MG63 (cell line): ENCODE measurements at regions not wholly inside any gene's neighbourhood (a gene's known extent, or its start where the extent isn't known, plus 50 kb on each side); places are given as distances from the start of the nearest gene placed in this dataset.

Experiments
- DNase-seq: peaks from one replicate; pipeline ENCODE4 v3.0.0-alpha.2; 2020
- H3K27me3 ChIP-seq: fragments of 250-450 bp; sonication (Bioruptor Pico); 2 replicates; pipeline ENCODE4 v1.5.1; 2020; ENCODE audit warnings: mild to moderate bottlenecking, moderate library complexity
- H3K36me3 ChIP-seq: fragments of 250-450 bp; sonication (Bioruptor Pico); 2 replicates; pipeline ENCODE4 v1.5.1; 2020; ENCODE audit warnings: mild to moderate bottlenecking, moderate library complexity
- H3K4me3 ChIP-seq: fragments of 250-450 bp; sonication (Bioruptor Pico); 2 replicates; pipeline ENCODE4 v1.5.1; 2020; ENCODE audit warnings: mild to moderate bottlenecking, moderate library complexity
- H3K9me3 ChIP-seq: fragments of 250-450 bp; sonication (Bioruptor Pico); 2 replicates; pipeline ENCODE4 v1.5.1; 2020; ENCODE audit warnings: mild to moderate bottlenecking, moderate library complexity

GRCh38 chr17:14664511-14664910 is 363.6 kb downstream of the HS3ST3B1 start:
- Histone ChIP-seq H3K9me3 (no peaks in the 10 kb centered on the region), H3K36me3 (no peaks in the 10 kb centered on the region), H3K27me3 (no peaks in the 10 kb centered on the region), H3K4me3 (no peak overlapping the region)
- no peak for DNase-seq

DNA sequence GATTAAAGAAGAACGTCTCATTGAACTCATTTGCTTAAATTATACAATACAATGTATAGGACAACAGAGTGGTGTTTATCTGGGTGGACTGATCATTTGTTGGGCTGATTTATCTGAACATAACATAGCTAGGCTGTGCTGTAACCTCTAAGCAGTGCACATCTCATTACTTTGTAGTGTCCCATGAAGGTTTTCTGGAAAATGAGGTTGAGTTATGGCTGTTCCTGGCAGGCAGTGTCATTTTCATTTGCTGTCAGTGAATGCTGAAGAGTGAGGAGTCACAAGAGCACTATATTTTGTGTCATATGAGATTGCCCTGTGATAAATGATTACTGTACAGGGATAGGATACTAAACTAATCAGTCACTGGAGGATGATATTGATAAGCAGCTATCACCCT is 340.2 kb downstream of the HS3ST3B1 start:
- Histone ChIP-seq H3K9me3 (no peaks in the 10 kb centered on the region), H3K36me3 (no peaks in the 10 kb centered on the region), H3K27me3 (no peaks in the 10 kb centered on the region), H3K4me3 (no peak overlapping the region)
- no peak for DNase-seq

GRCh38 chr17:14637260-14637659 is 336.4 kb downstream of the HS3ST3B1 start:
- H3K27me3 ChIP-seq, result no peaks in the 10 kb centered on the region
- no peaks in the 10 kb centered on the region for H3K36me3 ChIP-seq
- DNase-seq, result no peak
- H3K9me3 ChIP-seq, result no peaks in the 10 kb centered on the region
- H3K4me3 ChIP-seq, result no peak overlapping the region

GRCh38 chr17:14630621-14631020 is 329.7 kb downstream of the HS3ST3B1 start:
- Histone ChIP-seq H3K9me3 (no peaks in the 10 kb centered on the region), H3K27me3 (no peaks in the 10 kb centered on the region), H3K4me3 (no peak overlapping the region), H3K36me3 (no peaks in the 10 kb centered on the region)
- no peak for DNase-seq

GRCh38 chr17:14630046-14630445 is 329.2 kb downstream of the HS3ST3B1 start:
- Histone ChIP-seq H3K9me3 (no peaks in the 10 kb centered on the region), H3K4me3 (no peak overlapping the region), H3K36me3 (no peaks in the 10 kb centered on the region), H3K27me3 (no peaks in the 10 kb centered on the region)
- no peak for DNase-seq

DNA sequence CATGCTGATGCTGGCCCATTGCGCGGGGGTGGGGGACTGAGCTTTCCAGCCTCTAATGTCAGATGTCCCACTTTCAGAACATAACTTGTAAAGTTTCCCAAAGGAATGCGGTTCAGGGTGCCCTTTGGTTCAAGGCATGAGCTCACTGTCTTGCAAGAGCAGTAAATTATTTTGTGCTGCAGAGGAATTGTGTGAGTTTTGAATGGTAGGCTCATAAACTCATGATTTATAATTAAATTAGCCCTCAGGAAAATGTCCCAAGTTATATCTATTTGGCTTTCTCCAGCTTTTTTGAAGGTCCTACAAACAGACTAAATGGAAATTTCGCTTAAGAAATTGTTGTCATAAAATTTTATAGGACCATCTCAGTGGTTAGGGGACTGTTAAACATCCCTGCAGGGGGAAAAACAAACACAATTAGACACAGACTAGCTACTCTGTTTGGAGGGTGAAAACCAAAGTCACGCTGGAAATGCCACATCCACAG is 321.8 kb downstream of the HS3ST3B1 start:
- H3K4me3 ChIP-seq, result no peak overlapping the region
- H3K36me3 ChIP-seq, result no peaks in the 10 kb centered on the region
- no peaks in the 10 kb centered on the region for H3K9me3 ChIP-seq
- H3K27me3 ChIP-seq, result no peaks in the 10 kb centered on the region
- DNase-seq, result no peak

GRCh38 chr17:14621826-14622614 is 321.1 kb downstream of the HS3ST3B1 start:
- no peak for DNase-seq
- no peaks in the 10 kb centered on the region for H3K9me3 ChIP-seq
- no peak overlapping the region for H3K4me3 ChIP-seq
- H3K36me3 ChIP-seq, result no peaks in the 10 kb centered on the region
- no peaks in the 10 kb centered on the region for H3K27me3 ChIP-seq

DNA sequence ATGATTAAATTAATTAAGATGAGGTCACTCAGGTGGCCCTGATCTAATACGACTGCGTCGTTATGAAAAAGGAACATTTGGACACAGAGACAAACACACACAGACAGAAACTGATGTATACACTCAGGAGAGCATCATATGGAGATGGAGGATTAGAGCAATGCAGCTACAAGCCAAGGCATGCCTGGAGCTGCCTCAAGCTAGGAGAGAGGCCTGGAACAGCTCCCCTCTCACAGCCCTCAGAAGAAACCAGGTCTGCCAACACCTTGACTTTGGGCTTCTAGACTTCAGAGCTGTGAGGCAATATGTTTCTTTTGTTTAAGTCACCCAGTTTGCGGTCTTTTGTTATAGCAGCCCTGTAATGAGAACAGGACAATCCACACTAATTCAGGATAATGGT is 318.9 kb downstream of the HS3ST3B1 start:
- no peak for DNase-seq
- H3K9me3 ChIP-seq, result no peaks in the 10 kb centered on the region
- no peaks in the 10 kb centered on the region for H3K36me3 ChIP-seq
- H3K27me3 ChIP-seq, result no peaks in the 10 kb centered on the region
- H3K4me3 ChIP-seq, result no peak overlapping the region

DNA sequence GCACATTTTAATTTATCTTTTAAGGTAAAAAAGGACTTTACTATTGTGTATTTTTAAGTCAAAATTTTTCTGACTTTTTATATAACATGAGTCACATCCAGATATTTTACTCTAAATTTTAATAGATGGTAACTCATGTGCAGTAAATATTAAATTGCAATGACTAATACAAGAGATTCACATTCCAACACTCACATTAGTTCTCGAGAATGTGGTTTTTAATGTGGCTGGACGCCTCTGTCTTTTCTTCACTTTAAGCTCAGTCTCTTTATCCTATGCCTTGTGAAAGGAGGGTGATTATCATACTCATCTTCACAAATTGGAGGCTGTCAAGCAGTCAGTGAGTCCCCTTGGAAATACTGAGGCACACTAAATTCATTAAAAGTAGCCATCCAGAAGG is 315.6 kb downstream of the HS3ST3B1 start:
- no peak for DNase-seq

GRCh38 chr17:14605267-14605599 is 304.4 kb downstream of the HS3ST3B1 start:
- Histone ChIP-seq H3K27me3 (no peaks in the 10 kb centered on the region), H3K4me3 (no peak overlapping the region), H3K36me3 (no peaks in the 10 kb centered on the region), H3K9me3 (no peaks in the 10 kb centered on the region)
- DNase-seq, result no peak

More for the DNA sequence above, 315.6 kb downstream of the HS3ST3B1 start:
- Histone ChIP-seq H3K27me3 (no peaks in the 10 kb centered on the region), H3K9me3 (no peaks in the 10 kb centered on the region), H3K36me3 (no peaks in the 10 kb centered on the region), H3K4me3 (no peak overlapping the region)

DNA sequence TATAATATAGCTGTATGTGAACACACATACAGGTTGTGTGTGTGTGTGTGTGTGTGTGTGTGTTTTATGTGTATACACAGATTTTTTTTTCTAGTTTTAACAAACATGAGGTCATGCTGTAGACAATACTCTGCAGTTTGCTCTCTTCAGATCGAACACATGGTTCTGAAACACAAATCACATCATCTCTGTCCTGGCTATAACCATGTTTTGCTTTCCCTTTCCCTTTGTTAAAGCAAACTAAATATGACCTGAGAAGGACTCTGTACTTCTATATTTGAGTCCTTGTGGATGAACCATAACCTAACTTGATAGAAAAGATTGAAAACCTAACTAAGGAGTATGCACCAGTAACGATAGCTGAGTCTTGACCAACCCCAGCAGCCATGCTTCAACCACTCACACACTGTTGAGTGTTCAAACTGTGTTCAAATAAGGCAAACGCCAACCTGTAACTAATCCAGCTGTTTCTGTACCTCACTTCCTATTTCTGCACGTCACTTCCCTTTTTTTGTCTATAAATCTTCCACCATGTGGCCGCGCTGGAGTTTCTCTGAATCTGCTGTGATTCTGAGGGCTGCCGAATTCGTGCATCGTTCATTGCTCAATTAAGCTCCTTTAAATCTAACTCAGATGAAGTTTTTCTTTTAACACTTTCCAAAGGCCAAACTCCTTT is 303.8 kb downstream of the HS3ST3B1 start:
- Histone ChIP-seq H3K36me3 (no peaks in the 10 kb centered on the region), H3K9me3 (no peaks in the 10 kb centered on the region), H3K4me3 (no peak overlapping the region), H3K27me3 (no peaks in the 10 kb centered on the region)
- DNase-seq, result no peak

DNA sequence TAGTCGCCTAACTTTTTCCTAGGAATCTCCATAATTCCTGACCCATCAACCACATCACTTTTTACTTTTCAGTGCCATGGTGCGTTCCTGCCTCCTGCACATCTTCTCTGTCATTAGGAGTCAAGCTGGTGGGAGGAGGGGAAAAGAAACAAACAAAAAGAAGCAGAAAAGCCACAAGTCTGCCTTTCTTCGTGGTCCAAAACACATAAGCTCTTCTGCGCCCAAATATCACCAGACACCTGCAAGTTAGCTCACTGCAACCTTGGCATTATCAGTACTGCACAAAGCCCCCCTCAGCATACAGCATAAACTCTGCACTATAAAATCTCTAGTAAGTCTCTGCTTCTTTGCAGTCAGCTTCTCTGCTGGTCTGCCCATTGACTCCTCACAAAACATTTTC is 295.3 kb downstream of the HS3ST3B1 start:
- Histone ChIP-seq H3K4me3 (no peak overlapping the region), H3K27me3 (no peaks in the 10 kb centered on the region), H3K36me3 (no peaks in the 10 kb centered on the region), H3K9me3 (no peaks in the 10 kb centered on the region)
- no peak for DNase-seq

- no peaks in the 10 kb centered on the region for H3K9me3 ChIP-seq
- no peaks in the 10 kb centered on the region for H3K27me3 ChIP-seq
- DNase-seq, result no peak
- H3K36me3 ChIP-seq, result no peaks in the 10 kb centered on the region
- no peak overlapping the region for H3K4me3 ChIP-seq
Measured at GRCh38 chr17:14595656-14596055, 294.8 kb downstream of the HS3ST3B1 start.

DNA sequence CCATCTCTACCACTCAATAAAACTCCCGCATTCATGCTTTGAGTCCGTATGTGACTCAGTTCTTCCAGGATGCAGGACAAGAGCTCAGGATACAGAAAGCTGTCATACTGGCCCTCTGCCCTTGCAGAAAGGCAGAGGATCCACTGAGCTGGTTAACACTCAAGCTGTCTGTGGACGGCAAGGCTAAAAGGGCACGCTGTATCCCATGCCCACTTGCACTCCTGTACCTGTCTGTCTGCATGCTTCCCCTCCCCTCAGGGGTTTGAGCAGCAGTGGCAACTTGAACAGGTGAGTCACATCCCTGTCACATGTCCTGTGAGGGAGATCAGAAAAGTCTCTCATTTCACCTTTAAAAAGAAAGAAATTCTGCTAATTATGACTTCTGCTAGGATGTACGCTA is 293.8 kb downstream of the HS3ST3B1 start:
- Histone ChIP-seq H3K36me3 (no peaks in the 10 kb centered on the region), H3K9me3 (no peaks in the 10 kb centered on the region), H3K4me3 (no peak overlapping the region), H3K27me3 (no peaks in the 10 kb centered on the region)
- no peak for DNase-seq

GRCh38 chr17:14593956-14594355 is 293.1 kb downstream of the HS3ST3B1 start:
- Histone ChIP-seq H3K9me3 (no peaks in the 10 kb centered on the region), H3K36me3 (no peaks in the 10 kb centered on the region), H3K27me3 (no peaks in the 10 kb centered on the region), H3K4me3 (no peak overlapping the region)
- no peak for DNase-seq

DNA sequence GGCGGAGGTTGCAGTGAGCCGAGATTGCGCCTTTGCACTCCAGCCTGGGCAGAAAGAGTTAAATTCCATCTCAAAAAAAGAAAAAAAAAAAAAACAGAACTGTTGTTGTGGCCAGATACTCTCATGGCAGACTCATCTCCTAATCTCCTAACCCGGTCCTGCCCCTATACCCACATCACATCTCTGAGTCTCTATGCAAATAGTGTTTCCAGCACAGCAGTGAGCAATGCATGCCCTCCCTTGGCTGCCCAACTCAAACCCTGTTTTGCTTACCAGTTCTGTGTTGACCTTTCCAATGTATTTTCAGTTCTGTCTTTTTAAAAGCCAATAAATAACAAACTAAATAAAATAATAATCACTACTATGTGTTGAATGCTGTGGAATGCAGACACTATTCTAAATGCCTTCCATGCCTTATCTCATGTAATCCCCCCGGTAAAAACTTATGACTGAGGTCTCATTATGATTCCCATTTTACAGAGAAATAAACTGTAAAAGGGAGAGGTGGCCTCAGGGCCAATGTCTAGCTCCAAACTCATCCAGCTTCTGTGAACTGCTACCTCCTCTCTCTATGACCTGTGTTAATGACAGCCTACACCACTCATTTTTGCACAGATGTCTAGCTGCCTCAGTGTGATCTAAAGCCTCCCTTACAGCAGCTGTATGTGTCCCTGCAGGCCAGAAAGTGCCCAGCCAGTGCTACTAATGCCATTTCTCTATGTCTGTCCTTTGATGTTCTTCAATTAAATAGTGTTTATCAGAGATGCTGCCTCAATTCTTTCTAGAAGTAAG is 289.8 kb downstream of the HS3ST3B1 start:
- no peaks in the 10 kb centered on the region for H3K27me3 ChIP-seq
- H3K4me3 ChIP-seq, result no peak overlapping the region
- H3K36me3 ChIP-seq, result no peaks in the 10 kb centered on the region
- DNase-seq, result no peak
- H3K9me3 ChIP-seq, result no peaks in the 10 kb centered on the region

- DNase-seq, result no peak
- Histone ChIP-seq H3K27me3 (no peaks in the 10 kb centered on the region), H3K4me3 (no peak overlapping the region), H3K36me3 (no peaks in the 10 kb centered on the region), H3K9me3 (no peaks in the 10 kb centered on the region)
Measured at GRCh38 chr17:14585099-14585498, 284.2 kb downstream of the HS3ST3B1 start.
